H1 (cell line): ENCODE measurements at regions not wholly inside any gene's neighbourhood (a gene's known extent, or its start where the extent isn't known, plus 50 kb on each side); places are given as distances from the start of the nearest gene placed in this dataset.

Experiments
- BCL11A ChIP-seq, 2 experiments: IDR thresholded peaks; one replicate each; pipeline ENCODE4 v1.6.1; 2011; ENCODE audit warnings: low read depth in 2 of 2, low read length in 2 of 2, mild to moderate bottlenecking in 2 of 2
- CREB1 ChIP-seq: IDR thresholded peaks from 2 replicates; pipeline ENCODE4 v1.6.1; 2012; ENCODE audit warnings: inconsistent platforms
- CTCF ChIP-seq, 3 experiments: IDR thresholded peaks; 1 replicate in 2 of 3; 2 replicates in 1 of 3; pipeline versions ENCODE4 v1.5.1 to v1.6.1; 2011; ENCODE audit warnings: low read length in 3 of 3, mild to moderate bottlenecking in 3 of 3, inconsistent platforms in 2 of 3, low read depth in 1 of 3, moderate library complexity in 1 of 3; ENCODE audit not compliant: insufficient read depth in 1 of 3; ENCODE audit errors: control extremely low read depth in 1 of 3
- JUN ChIP-seq: IDR thresholded peaks from 2 replicates; pipeline ENCODE4 v1.6.1; 2011; ENCODE audit warnings: low read depth, mild to moderate bottlenecking, improper control_type of control experiment, low read length
- KDM1A ChIP-seq: fragments of 200-600, 300-600 bp; sonication (generic); IDR thresholded peaks from 2 replicates; pipeline ENCODE4 v1.7.1; 2016; ENCODE audit warnings: mild to moderate bottlenecking, low read length, borderline replicate concordance
- NRF1 ChIP-seq: IDR thresholded peaks from 2 replicates; pipeline ENCODE4 v1.6.1; 2011; ENCODE audit warnings: mild to moderate bottlenecking, low read depth, low read length, improper control_type of control experiment
- POLR2A ChIP-seq, 2 experiments: IDR thresholded peaks; 1 replicate in 1 of 2; 2 replicates in 1 of 2; pipeline ENCODE4 v1.6.1; 2011; ENCODE audit warnings: low read depth in 2 of 2, low read length in 2 of 2, mild to moderate bottlenecking in 2 of 2; ENCODE audit errors: control extremely low read depth in 1 of 2
- POLR2AphosphoS5 ChIP-seq: IDR thresholded peaks from 2 replicates; pipeline ENCODE4 v1.6.1; 2011; ENCODE audit warnings: low read depth, low read length
- SAP30 ChIP-seq: fragments of 300-600 bp; sonication (generic); IDR thresholded peaks from 2 replicates; pipeline ENCODE4 v1.7.1; 2012; ENCODE audit warnings: low read length, moderate library complexity, mild to moderate bottlenecking, inconsistent platforms; ENCODE audit not compliant: insufficient read depth, insufficient replicate concordance
- SIN3A ChIP-seq, 2 experiments: IDR thresholded peaks in 1 of 2; conservative IDR thresholded peaks in 1 of 2; 2 replicates each; pipeline ENCODE4 v1.6.1; 2011 to 2012; ENCODE audit warnings: low read length in 2 of 2, improper control_type of control experiment in 1 of 2, low read depth in 1 of 2, mild to moderate bottlenecking in 1 of 2
- SP4 ChIP-seq: IDR thresholded peaks from 2 replicates; pipeline ENCODE4 v1.6.1; 2012; ENCODE audit warnings: low read length, inconsistent platforms
- YY1 ChIP-seq: IDR thresholded peaks from 2 replicates; pipeline ENCODE4 v1.6.1; 2011; ENCODE audit warnings: low read depth, mild to moderate bottlenecking, low read length
- ZNF274 ChIP-seq: IDR thresholded peaks from 2 replicates; pipeline ENCODE4 v1.7.0; 2012; ENCODE audit warnings: low read length, borderline replicate concordance; ENCODE audit errors: extremely low read depth

- TF ChIP-seq YY1: no peak
- no peak for TF ChIP-seq CTCF (IDR thresholded peaks at IDR 0.05; ENCODE audit: control extremely low read depth in 1 of 3, insufficient read depth in 1 of 3, low read depth in 1 of 3, low read length in 3 of 3)
- TF ChIP-seq ZNF274: no peak
- no peak for TF ChIP-seq CREB1
- TF ChIP-seq POLR2AphosphoS5: no peak
- TF ChIP-seq POLR2A (IDR thresholded peaks at IDR 0.05; ENCODE audit: control extremely low read depth in 1 of 2, low read depth in 2 of 2, low read length in 2 of 2): no peak
- TF ChIP-seq KDM1A: no peak
- TF ChIP-seq SIN3A (conservative IDR thresholded peaks at IDR 0.05 in 1 of 2, IDR thresholded peaks at IDR 0.05 in 1 of 2; ENCODE audit: low read depth in 1 of 2, low read length in 2 of 2): no peak
- TF ChIP-seq BCL11A (IDR thresholded peaks at IDR 0.05; ENCODE audit: low read depth in 2 of 2, low read length in 2 of 2): no peak
- no peak for TF ChIP-seq NRF1
- TF ChIP-seq SAP30: no peak
- no peak for TF ChIP-seq SP4
- TF ChIP-seq JUN: no peak
Observed at GRCh38 chr3:84125760-84126159, 833.0 kb upstream of the CADM2 start.
